Inflammatory macrophage treated with lipopolysaccharide for 4 hours (primary cell): ENCODE measurements at regions not wholly inside any gene's neighbourhood (a gene's known extent, or its start where the extent isn't known, plus 50 kb on each side); places are given as distances from the start of the nearest gene placed in this dataset.

Experiments used
- DNase-seq: peaks from one replicate; pipeline ENCODE4 v3.0.0-alpha.2; 2020

- DNase-seq = no peak
These were observed 461.3 kb downstream of the PMP22 start for GRCh38 chr17:14803826-14804225.

GRCh38 chr17:14797801-14798200 lies 467.3 kb downstream of the PMP22 start:
- no peak for DNase-seq

- no peak for DNase-seq
These were observed 468.1 kb downstream of the PMP22 start for GRCh38 chr17:14797021-14797420.

GRCh38 chr17:14794961-14795360 lies 470.2 kb downstream of the PMP22 start:
- no peak for DNase-seq

- peak; percentile 41 for DNase-seq
These were observed 471.9 kb downstream of the PMP22 start for GRCh38 chr17:14793237-14793636.

- no peak for DNase-seq
These were observed 472.4 kb downstream of the PMP22 start for GRCh38 chr17:14792746-14793145.

GRCh38 chr17:14791221-14791620 lies 473.9 kb downstream of the PMP22 start:
- no peak for DNase-seq

- DNase-seq = peak; percentile 24
These were observed 474.6 kb downstream of the PMP22 start for GRCh38 chr17:14790521-14790920.

- no peak for DNase-seq
These were observed 480.0 kb downstream of the PMP22 start for GRCh38 chr17:14784997-14785696.

GRCh38 chr17:14781123-14781522 lies 480.2 kb downstream of the HS3ST3B1 start:
- no peak for DNase-seq

- DNase-seq = no peak
These were observed 479.3 kb downstream of the HS3ST3B1 start for GRCh38 chr17:14780097-14780651.

- no peak for DNase-seq
These were observed 478.4 kb downstream of the HS3ST3B1 start for GRCh38 chr17:14779241-14779640.

- DNase-seq = peak; percentile 1
These were observed 476.4 kb downstream of the HS3ST3B1 start for GRCh38 chr17:14777291-14777690.

- DNase-seq = no peak
These were observed 475.9 kb downstream of the HS3ST3B1 start for GRCh38 chr17:14776791-14777190.

- DNase-seq = no peak
These were observed 475.0 kb downstream of the HS3ST3B1 start for GRCh38 chr17:14775731-14776492.

- no peak for DNase-seq
These were observed 473.9 kb downstream of the HS3ST3B1 start for GRCh38 chr17:14774774-14775173.

GRCh38 chr17:14772776-14773175 lies 471.9 kb downstream of the HS3ST3B1 start:
- peak; percentile 2 for DNase-seq

GRCh38 chr17:14771543-14771942 lies 470.7 kb downstream of the HS3ST3B1 start:
- no peak for DNase-seq

GRCh38 chr17:14768923-14769322 lies 468.0 kb downstream of the HS3ST3B1 start:
- DNase-seq = peak; percentile 38

- DNase-seq = peak; percentile 85
These were observed 462.0 kb downstream of the HS3ST3B1 start for GRCh38 chr17:14762736-14763479.

- no peak for DNase-seq
These were observed 460.0 kb downstream of the HS3ST3B1 start for GRCh38 chr17:14760719-14761411.

- no peak for DNase-seq
These were observed 459.3 kb downstream of the HS3ST3B1 start for GRCh38 chr17:14760212-14760611.

GRCh38 chr17:14759325-14759724 lies 458.4 kb downstream of the HS3ST3B1 start:
- DNase-seq = no peak
